ENCODE measurements at regions not wholly inside any gene's neighbourhood (a gene's known extent, or its start where the extent isn't known, plus 50 kb on each side); places are given as distances from the start of the nearest gene placed in this dataset.
"Not testable (repeated sequence)": the region's sequence is repeated elsewhere in the genome, so short reads cannot be mapped to it uniquely, and the experiment has no call there.

GRCh38 chr4:158051401-158052235 lies 121.2 kb downstream of the GASK1B start:
- no peak for DNase-seq (ENCODE audit: low read depth in 3 of 3)

- no peak for DNase-seq (ENCODE audit: low read depth in 3 of 3)
Measured at GRCh38 chr4:158050942-158051341, 121.9 kb downstream of the GASK1B start.

- DNase-seq (ENCODE audit: low read depth in 3 of 3), result no peak
Measured at GRCh38 chr4:158046345-158046744, 126.5 kb downstream of the GASK1B start.

- DNase-seq (ENCODE audit: low read depth in 3 of 3), result no peak
Measured at GRCh38 chr4:158043971-158044618, 128.7 kb downstream of the GASK1B start.

GRCh38 chr4:158042591-158043030 lies 130.2 kb downstream of the GASK1B start:
- DNase-seq (ENCODE audit: low read depth in 3 of 3), result no peak

GRCh38 chr4:158038718-158039117 lies 134.1 kb downstream of the GASK1B start:
- DNase-seq (ENCODE audit: low read depth in 3 of 3), result no peak

- DNase-seq (ENCODE audit: low read depth in 3 of 3), result no peak
Measured at GRCh38 chr4:158036998-158037397, 135.8 kb downstream of the GASK1B start.

- DNase-seq (ENCODE audit: low read depth in 3 of 3), result no peak
Measured at GRCh38 chr4:158035662-158036195, 137.1 kb downstream of the GASK1B start.

GRCh38 chr4:158033416-158034120 lies 139.3 kb downstream of the GASK1B start:
- DNase-seq (ENCODE audit: low read depth in 3 of 3), result no peak

GRCh38 chr4:158032733-158033415 lies 140.0 kb downstream of the GASK1B start:
- DNase-seq (ENCODE audit: low read depth in 3 of 3), result no peak

GRCh38 chr4:158028381-158028780 lies 144.4 kb downstream of the GASK1B start:
- DNase-seq (ENCODE audit: low read depth in 3 of 3), result not testable (repeated sequence)

- DNase-seq (ENCODE audit: low read depth in 3 of 3), result no peak
Measured at GRCh38 chr4:158025131-158025530, 147.7 kb downstream of the GASK1B start.

- no peak for DNase-seq (ENCODE audit: low read depth in 3 of 3)
Measured at GRCh38 chr4:158020734-158021346, 152.0 kb downstream of the GASK1B start.

- no peak for DNase-seq (ENCODE audit: low read depth in 3 of 3)
Measured at GRCh38 chr4:158020176-158020575, 152.6 kb downstream of the GASK1B start.

GRCh38 chr4:158018831-158019230 lies 154.0 kb downstream of the GASK1B start:
- no peak for DNase-seq (ENCODE audit: low read depth in 3 of 3)

GRCh38 chr4:158018221-158018830 lies 154.5 kb downstream of the GASK1B start:
- no peak for DNase-seq (ENCODE audit: low read depth in 3 of 3)

- no peak for DNase-seq (ENCODE audit: low read depth in 3 of 3)
Measured at GRCh38 chr4:158016511-158016910, 156.3 kb downstream of the GASK1B start.

- no peak for DNase-seq (ENCODE audit: low read depth in 3 of 3)
Measured at GRCh38 chr4:158015241-158015640, 157.6 kb downstream of the GASK1B start.

- no peak for DNase-seq (ENCODE audit: low read depth in 3 of 3)
Measured at GRCh38 chr4:158013858-158014257, 159.0 kb downstream of the GASK1B start.

- DNase-seq (ENCODE audit: low read depth in 3 of 3), result no peak
Measured at GRCh38 chr4:158010361-158010760, 162.5 kb downstream of the GASK1B start.

All from stimulated activated CD4-positive, alpha-beta T cell treated with anti-CD3 and anti-CD28 coated beads, TNF-alpha, amount 100 ng/mL, for 24 hours (primary cell).